WTC11 (cell line): ENCODE measurements at regions not wholly inside any gene's neighbourhood (a gene's known extent, or its start where the extent isn't known, plus 50 kb on each side); places are given as distances from the start of the nearest gene placed in this dataset.

ENCODE experiments used
- ATAC-seq: fragments of 200-7000 bp; cut with Tn5 transposase; 2 replicates; pipeline ENCODE4 v1.10.0; 2021; ENCODE audit warnings: mild to moderate bottlenecking, moderate library complexity
- CTCF ChIA-PET: fragments of 300-600 bp; sonication (Branson Sonifier 250); formaldehyde crosslinking; loops from one replicate; lab custom pipeline; 2021; ENCODE audit warnings: antibody characterized with exemption; lab: Charles Lee
- POLR2A ChIA-PET: fragments of 350-600 bp; sonication (Branson Sonifier 250); formaldehyde crosslinking; loops from one replicate; lab custom pipeline; 2021; ENCODE audit warnings: antibody characterized with exemption; lab: Charles Lee
- DNase-seq: peaks from one replicate; pipeline ENCODE4 v3.0.0; 2021; ENCODE audit warnings: low spot score
- H3K27ac Mint-ChIP-seq: 2 replicates; pipeline ENCODE4 v1.8.0; 2021; ENCODE audit warnings: mixed read lengths
- H3K27me3 Mint-ChIP-seq: 2 replicates; pipeline ENCODE4 v1.8.0; 2021; ENCODE audit warnings: low read depth, mild to moderate bottlenecking, moderate library complexity, mixed read lengths
- H3K36me3 Mint-ChIP-seq: 2 replicates; pipeline ENCODE4 v1.8.0; 2021; ENCODE audit warnings: mixed read lengths
- H3K4me1 Mint-ChIP-seq: 2 replicates; pipeline ENCODE4 v1.8.0; 2022; ENCODE audit warnings: mixed read lengths
- H3K4me3 Mint-ChIP-seq: 2 replicates; pipeline ENCODE4 v1.8.0; 2021; ENCODE audit warnings: mild to moderate bottlenecking, moderate library complexity, mixed read lengths
- H3K9me3 Mint-ChIP-seq: 2 replicates; pipeline ENCODE4 v1.8.0; 2021; ENCODE audit warnings: mixed read lengths
- ATF6 ChIP-seq: sonication (generic); formaldehyde crosslinking; IDR thresholded peaks from 2 replicates; pipeline ENCODE4 v1.8.1; 2023; ENCODE audit warnings: mild to moderate bottlenecking, missing genetic modification reagents
- CDX4 ChIP-seq: fragments of 250-450 bp; sonication (Bioruptor Pico); IDR thresholded peaks from 2 replicates; pipeline ENCODE4 v1.9.0; 2021; ENCODE audit warnings: moderate library complexity, mild to moderate bottlenecking, inconsistent platforms, borderline replicate concordance
- E2F4 ChIP-seq: sonication (generic); formaldehyde crosslinking; IDR thresholded peaks from 2 replicates; pipeline ENCODE4 v1.8.1; 2022; ENCODE audit warnings: low read depth, mild to moderate bottlenecking, moderate library complexity, missing genetic modification reagents, borderline replicate concordance
- MXD4 ChIP-seq: fragments of 250-450 bp; sonication (Bioruptor Pico); IDR thresholded peaks from 2 replicates; pipeline ENCODE4 v1.8.0; 2021; ENCODE audit warnings: mild to moderate bottlenecking, moderate library complexity, borderline replicate concordance
- MYBL2 ChIP-seq: sonication (generic); formaldehyde crosslinking; IDR thresholded peaks from 2 replicates; pipeline ENCODE4 v1.8.1; 2023; ENCODE audit warnings: mild to moderate bottlenecking, moderate library complexity, missing genetic modification reagents
- NR1H2 ChIP-seq: sonication (generic); formaldehyde crosslinking; IDR thresholded peaks from 2 replicates; pipeline ENCODE4 v1.9.0; 2021; ENCODE audit warnings: mild to moderate bottlenecking, moderate library complexity, missing genetic modification reagents
- PRRX2 ChIP-seq: fragments of 250-450 bp; sonication (Bioruptor Pico); IDR thresholded peaks from 2 replicates; pipeline ENCODE4 v1.8.0; 2021; ENCODE audit warnings: mild to moderate bottlenecking
- RELA ChIP-seq: sonication (generic); formaldehyde crosslinking; IDR thresholded peaks from 2 replicates; pipeline ENCODE4 v1.8.1; 2022; ENCODE audit warnings: missing genetic modification reagents, mild to moderate bottlenecking, borderline replicate concordance
- ZNF138 ChIP-seq: sonication (generic); formaldehyde crosslinking; conservative IDR thresholded peaks from 2 replicates; pipeline ENCODE4 v1.8.1; 2022; ENCODE audit warnings: mild to moderate bottlenecking, moderate library complexity, missing genetic modification reagents
- ZNF317 ChIP-seq: sonication (generic); formaldehyde crosslinking; IDR thresholded peaks from 2 replicates; pipeline ENCODE4 v1.8.1; 2023; ENCODE audit warnings: low read depth, mild to moderate bottlenecking, moderate library complexity, missing genetic modification reagents, borderline replicate concordance
- ZNF423 ChIP-seq: fragments of 250-450 bp; sonication (Bioruptor Pico); IDR thresholded peaks from 2 replicates; pipeline ENCODE4 v2.1.2; 2022; ENCODE audit warnings: mild to moderate bottlenecking, moderate library complexity
- ZNF532 ChIP-seq: fragments of 250-450 bp; sonication (Bioruptor Pico); IDR thresholded peaks from 2 replicates; pipeline ENCODE4 v1.9.0; 2021; ENCODE audit warnings: mild to moderate bottlenecking, borderline replicate concordance
- ZNF671 ChIP-seq: fragments of 250-450 bp; sonication (Bioruptor Pico); IDR thresholded peaks from 2 replicates; pipeline ENCODE4 v1.8.0; 2021; ENCODE audit warnings: mild to moderate bottlenecking
- TF ChIP-seq, protein P1 (sequence below): sonication (generic); formaldehyde crosslinking; IDR thresholded peaks from 2 replicates; pipeline ENCODE4 v1.8.1; 2023; ENCODE audit warnings: mild to moderate bottlenecking, missing genetic modification reagents, borderline replicate concordance
- TF ChIP-seq, protein P2 (sequence below): fragments of 250-450 bp; sonication (Bioruptor Pico); IDR thresholded peaks from 2 replicates; pipeline ENCODE4 v2.1.2; 2022; ENCODE audit warnings: mild to moderate bottlenecking, moderate library complexity
- TF ChIP-seq, protein P3 (sequence below): sonication (generic); formaldehyde crosslinking; IDR thresholded peaks from 2 replicates; pipeline ENCODE4 v1.8.0; 2023; ENCODE audit warnings: mild to moderate bottlenecking, missing genetic modification reagents

- ChIA-PET POLR2A (no interaction called here), CTCF (interaction anchor here (0.6 kb wide), 1 partner anchor 330 kb away, joined by 3 read pairs; no protein-coding TSS in a partner anchor)
- H3K9me3 Mint-ChIP-seq, result no peaks in the 10 kb centered on the region
Observed at GRCh38 chr6:90976341-90976740, 389.5 kb upstream of the MAP3K7 start.

More at GRCh38 chr6:90976341-90976740, 389.5 kb upstream of the MAP3K7 start:
- H3K27me3 Mint-ChIP-seq, result no peaks in the 10 kb centered on the region
- no peak overlapping the region for H3K4me3 Mint-ChIP-seq
- no peak for ATAC-seq
- TF ChIP-seq RELA (CRISPR knock-in tag), result no peak
- no peak for TF ChIP-seq ATF6 (CRISPR knock-in tag)
- TF ChIP-seq, protein P1, sequence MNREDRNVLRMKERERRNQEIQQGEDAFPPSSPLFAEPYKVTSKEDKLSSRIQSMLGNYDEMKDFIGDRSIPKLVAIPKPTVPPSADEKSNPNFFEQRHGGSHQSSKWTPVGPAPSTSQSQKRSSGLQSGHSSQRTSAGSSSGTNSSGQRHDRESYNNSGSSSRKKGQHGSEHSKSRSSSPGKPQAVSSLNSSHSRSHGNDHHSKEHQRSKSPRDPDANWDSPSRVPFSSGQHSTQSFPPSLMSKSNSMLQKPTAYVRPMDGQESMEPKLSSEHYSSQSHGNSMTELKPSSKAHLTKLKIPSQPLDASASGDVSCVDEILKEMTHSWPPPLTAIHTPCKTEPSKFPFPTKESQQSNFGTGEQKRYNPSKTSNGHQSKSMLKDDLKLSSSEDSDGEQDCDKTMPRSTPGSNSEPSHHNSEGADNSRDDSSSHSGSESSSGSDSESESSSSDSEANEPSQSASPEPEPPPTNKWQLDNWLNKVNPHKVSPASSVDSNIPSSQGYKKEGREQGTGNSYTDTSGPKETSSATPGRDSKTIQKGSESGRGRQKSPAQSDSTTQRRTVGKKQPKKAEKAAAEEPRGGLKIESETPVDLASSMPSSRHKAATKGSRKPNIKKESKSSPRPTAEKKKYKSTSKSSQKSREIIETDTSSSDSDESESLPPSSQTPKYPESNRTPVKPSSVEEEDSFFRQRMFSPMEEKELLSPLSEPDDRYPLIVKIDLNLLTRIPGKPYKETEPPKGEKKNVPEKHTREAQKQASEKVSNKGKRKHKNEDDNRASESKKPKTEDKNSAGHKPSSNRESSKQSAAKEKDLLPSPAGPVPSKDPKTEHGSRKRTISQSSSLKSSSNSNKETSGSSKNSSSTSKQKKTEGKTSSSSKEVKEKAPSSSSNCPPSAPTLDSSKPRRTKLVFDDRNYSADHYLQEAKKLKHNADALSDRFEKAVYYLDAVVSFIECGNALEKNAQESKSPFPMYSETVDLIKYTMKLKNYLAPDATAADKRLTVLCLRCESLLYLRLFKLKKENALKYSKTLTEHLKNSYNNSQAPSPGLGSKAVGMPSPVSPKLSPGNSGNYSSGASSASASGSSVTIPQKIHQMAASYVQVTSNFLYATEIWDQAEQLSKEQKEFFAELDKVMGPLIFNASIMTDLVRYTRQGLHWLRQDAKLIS (CRISPR knock-in tag), result no peak
- TF ChIP-seq MYBL2 (CRISPR knock-in tag), result no peak
- no peak for TF ChIP-seq ZNF532 (CRISPR knock-in tag)
- TF ChIP-seq, protein P2, sequence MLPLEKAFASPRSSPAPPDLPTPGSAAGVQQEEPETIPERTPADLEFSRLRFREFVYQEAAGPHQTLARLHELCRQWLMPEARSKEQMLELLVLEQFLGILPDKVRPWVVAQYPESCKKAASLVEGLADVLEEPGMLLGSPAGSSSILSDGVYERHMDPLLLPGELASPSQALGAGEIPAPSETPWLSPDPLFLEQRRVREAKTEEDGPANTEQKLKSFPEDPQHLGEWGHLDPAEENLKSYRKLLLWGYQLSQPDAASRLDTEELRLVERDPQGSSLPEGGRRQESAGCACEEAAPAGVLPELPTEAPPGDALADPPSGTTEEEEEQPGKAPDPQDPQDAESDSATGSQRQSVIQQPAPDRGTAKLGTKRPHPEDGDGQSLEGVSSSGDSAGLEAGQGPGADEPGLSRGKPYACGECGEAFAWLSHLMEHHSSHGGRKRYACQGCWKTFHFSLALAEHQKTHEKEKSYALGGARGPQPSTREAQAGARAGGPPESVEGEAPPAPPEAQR, result no peak
- no peak for TF ChIP-seq E2F4
- TF ChIP-seq MXD4 (CRISPR knock-in tag), result no peak
- TF ChIP-seq ZNF671, result no peak
- TF ChIP-seq ZNF317 (CRISPR knock-in tag), result no peak
- TF ChIP-seq, protein P3, sequence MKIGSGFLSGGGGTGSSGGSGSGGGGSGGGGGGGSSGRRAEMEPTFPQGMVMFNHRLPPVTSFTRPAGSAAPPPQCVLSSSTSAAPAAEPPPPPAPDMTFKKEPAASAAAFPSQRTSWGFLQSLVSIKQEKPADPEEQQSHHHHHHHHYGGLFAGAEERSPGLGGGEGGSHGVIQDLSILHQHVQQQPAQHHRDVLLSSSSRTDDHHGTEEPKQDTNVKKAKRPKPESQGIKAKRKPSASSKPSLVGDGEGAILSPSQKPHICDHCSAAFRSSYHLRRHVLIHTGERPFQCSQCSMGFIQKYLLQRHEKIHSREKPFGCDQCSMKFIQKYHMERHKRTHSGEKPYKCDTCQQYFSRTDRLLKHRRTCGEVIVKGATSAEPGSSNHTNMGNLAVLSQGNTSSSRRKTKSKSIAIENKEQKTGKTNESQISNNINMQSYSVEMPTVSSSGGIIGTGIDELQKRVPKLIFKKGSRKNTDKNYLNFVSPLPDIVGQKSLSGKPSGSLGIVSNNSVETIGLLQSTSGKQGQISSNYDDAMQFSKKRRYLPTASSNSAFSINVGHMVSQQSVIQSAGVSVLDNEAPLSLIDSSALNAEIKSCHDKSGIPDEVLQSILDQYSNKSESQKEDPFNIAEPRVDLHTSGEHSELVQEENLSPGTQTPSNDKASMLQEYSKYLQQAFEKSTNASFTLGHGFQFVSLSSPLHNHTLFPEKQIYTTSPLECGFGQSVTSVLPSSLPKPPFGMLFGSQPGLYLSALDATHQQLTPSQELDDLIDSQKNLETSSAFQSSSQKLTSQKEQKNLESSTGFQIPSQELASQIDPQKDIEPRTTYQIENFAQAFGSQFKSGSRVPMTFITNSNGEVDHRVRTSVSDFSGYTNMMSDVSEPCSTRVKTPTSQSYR, result no peak
- TF ChIP-seq ZNF138, result no peak
- TF ChIP-seq CDX4, result no peak
- TF ChIP-seq PRRX2 (CRISPR knock-in tag), result no peak
- TF ChIP-seq NR1H2 (CRISPR knock-in tag), result no peak
- TF ChIP-seq ZNF423 (CRISPR knock-in tag), result no peak
- peaks cover 20% of the 10 kb centered on the region for H3K4me1 Mint-ChIP-seq
- H3K36me3 Mint-ChIP-seq, result no peaks in the 10 kb centered on the region
- no peak overlapping the region for H3K27ac Mint-ChIP-seq
- DNase-seq, result no peak
